ENCODE measurements at regions not wholly inside any gene's neighbourhood (a gene's known extent, or its start where the extent isn't known, plus 50 kb on each side); places are given as distances from the start of the nearest gene placed in this dataset.

DNA sequence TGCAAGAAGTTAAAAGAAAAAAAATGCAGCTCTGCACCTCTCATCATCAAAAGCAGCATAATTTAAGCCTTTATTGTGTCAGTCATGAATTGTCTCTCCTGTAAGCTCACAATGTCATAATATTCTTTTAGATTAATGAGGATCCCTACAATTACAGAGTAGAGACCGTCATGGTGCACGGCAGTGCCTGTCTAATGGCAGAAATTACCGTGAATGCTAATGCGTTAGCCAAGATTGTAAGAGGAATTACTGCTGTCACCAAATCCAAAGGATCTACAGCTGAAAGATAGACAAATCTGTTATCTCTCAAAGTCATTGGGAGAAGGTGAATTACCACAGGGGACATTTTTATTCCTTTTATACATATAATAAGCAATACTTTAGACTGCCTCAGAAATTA, 631.6 kb upstream of the NRSN1 start:
- TF ChIP-seq, protein P1, sequence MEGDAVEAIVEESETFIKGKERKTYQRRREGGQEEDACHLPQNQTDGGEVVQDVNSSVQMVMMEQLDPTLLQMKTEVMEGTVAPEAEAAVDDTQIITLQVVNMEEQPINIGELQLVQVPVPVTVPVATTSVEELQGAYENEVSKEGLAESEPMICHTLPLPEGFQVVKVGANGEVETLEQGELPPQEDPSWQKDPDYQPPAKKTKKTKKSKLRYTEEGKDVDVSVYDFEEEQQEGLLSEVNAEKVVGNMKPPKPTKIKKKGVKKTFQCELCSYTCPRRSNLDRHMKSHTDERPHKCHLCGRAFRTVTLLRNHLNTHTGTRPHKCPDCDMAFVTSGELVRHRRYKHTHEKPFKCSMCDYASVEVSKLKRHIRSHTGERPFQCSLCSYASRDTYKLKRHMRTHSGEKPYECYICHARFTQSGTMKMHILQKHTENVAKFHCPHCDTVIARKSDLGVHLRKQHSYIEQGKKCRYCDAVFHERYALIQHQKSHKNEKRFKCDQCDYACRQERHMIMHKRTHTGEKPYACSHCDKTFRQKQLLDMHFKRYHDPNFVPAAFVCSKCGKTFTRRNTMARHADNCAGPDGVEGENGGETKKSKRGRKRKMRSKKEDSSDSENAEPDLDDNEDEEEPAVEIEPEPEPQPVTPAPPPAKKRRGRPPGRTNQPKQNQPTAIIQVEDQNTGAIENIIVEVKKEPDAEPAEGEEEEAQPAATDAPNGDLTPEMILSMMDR (IDR thresholded peaks at IDR 0.05): no peak
- Histone ChIP-seq H3K4me3 (no peak overlapping the region), H3K27me3 (no peaks in the 10 kb centered on the region), H3K36me3 (no peaks in the 10 kb centered on the region), H3K4me1 (no peaks in the 10 kb centered on the region), H3K27ac (no peak overlapping the region), H3K9me3 (peaks cover 0 to 19% of the 10 kb centered on the region in 2 donors)
- no peak for DNase-seq (ENCODE audit: low spot score)

DNA sequence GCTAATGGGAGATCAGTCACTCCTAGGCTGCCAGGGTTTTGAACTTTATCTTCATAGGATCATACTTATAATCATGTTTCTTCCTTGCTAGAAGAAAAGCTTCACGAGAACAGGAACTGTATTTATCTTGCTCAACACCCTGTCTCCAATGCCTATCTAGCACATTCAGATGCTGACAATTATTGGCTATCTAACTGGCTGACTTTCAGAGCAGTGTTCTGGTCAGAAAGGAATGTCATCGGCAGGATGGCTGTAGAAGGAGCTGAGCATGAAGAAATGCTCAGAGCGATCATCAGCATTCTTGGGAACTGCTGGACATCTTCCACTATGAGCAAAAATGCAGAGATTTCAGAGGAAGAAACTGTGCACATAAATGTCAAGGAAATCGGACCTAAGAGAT, 628.0 kb upstream of the NRSN1 start:
- H3K9me3 ChIP-seq: no peaks in the 10 kb centered on the region
- H3K4me1 ChIP-seq: no peaks in the 10 kb centered on the region
- no peak overlapping the region for H3K4me3 ChIP-seq
- no peak for DNase-seq (ENCODE audit: low spot score)
- no peaks in the 10 kb centered on the region for H3K27me3 ChIP-seq
- H3K27ac ChIP-seq: no peak overlapping the region
- TF ChIP-seq, protein P1 (IDR thresholded peaks at IDR 0.05): no peak
- no peaks in the 10 kb centered on the region for H3K36me3 ChIP-seq

DNA sequence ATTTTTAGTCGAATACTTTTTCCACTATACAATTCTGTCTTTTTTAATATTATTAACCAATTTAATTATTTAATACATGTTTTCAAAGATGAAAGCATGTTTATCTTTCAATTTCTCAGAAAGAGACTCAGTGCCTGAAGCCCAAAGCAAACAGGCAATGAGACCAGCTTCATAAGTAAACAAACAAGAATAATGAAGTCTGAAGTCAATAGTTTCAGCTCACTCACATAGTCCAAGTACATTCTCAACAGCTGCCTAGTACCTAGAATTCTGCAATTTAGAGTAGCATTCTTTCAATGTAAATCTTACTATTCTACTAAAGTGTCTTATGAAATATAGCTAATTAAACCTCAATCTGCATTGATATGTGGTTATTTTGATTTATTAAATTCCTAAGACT, 626.5 kb upstream of the NRSN1 start:
- Histone ChIP-seq H3K27ac (no peak overlapping the region), H3K36me3 (no peaks in the 10 kb centered on the region), H3K27me3 (no peaks in the 10 kb centered on the region), H3K4me3 (no peak overlapping the region), H3K9me3 (no peaks in the 10 kb centered on the region), H3K4me1 (no peaks in the 10 kb centered on the region)
- TF ChIP-seq, protein P1 (IDR thresholded peaks at IDR 0.05): no peak
- DNase-seq (ENCODE audit: low spot score): no peak

DNA sequence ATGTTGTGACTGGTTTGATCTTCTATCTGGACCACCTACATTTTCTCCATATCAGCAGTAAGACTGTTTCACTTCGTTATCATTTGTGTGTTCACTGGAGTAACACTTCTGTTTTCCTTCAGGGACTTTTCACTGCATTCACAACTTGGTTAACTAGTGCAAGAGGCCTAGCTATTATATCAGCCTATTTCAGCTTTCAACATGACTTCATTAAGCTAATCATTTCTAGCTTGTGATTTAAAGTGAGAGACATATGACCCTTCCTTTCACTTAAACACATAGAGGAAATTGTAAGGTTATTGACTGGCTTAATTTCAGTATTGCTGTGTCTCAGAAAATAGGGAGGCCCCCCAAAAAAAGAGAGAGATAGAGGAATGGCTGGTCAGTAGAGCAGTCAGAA, 622.8 kb upstream of the NRSN1 start:
- Histone ChIP-seq H3K27ac (no peak overlapping the region), H3K4me3 (no peak overlapping the region), H3K36me3 (no peaks in the 10 kb centered on the region), H3K4me1 (no peaks in the 10 kb centered on the region), H3K27me3 (no peaks in the 10 kb centered on the region), H3K9me3 (no peaks in the 10 kb centered on the region)
- TF ChIP-seq, protein P1 (IDR thresholded peaks at IDR 0.05): no peak
- DNase-seq (ENCODE audit: low spot score): no peak

DNA sequence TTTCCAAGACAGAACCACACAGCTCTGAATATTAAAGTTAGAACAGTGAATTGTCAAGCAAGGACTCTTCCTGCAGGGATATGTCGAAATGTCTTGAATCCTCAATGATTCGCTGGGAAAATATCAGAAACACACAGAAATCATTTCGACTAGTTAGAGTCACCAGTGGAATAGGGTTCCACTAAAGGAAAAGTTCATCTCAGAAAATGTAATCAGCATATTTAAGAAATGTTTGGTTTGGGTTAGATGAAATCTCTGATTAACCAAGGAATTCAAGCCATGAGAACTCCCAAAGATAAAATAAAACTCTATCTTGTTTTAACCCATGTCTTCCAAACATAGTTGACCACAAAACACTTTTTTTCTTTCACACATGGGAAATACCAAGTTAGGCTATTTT, 621.0 kb upstream of the NRSN1 start:
- TF ChIP-seq, protein P1 (IDR thresholded peaks at IDR 0.05): no peak
- DNase-seq (ENCODE audit: low spot score): no peak
- no peak overlapping the region for H3K27ac ChIP-seq
- H3K27me3 ChIP-seq: no peaks in the 10 kb centered on the region
- H3K4me3 ChIP-seq: no peak overlapping the region
- no peaks in the 10 kb centered on the region for H3K9me3 ChIP-seq
- no peaks in the 10 kb centered on the region for H3K4me1 ChIP-seq
- H3K36me3 ChIP-seq: no peaks in the 10 kb centered on the region

DNA sequence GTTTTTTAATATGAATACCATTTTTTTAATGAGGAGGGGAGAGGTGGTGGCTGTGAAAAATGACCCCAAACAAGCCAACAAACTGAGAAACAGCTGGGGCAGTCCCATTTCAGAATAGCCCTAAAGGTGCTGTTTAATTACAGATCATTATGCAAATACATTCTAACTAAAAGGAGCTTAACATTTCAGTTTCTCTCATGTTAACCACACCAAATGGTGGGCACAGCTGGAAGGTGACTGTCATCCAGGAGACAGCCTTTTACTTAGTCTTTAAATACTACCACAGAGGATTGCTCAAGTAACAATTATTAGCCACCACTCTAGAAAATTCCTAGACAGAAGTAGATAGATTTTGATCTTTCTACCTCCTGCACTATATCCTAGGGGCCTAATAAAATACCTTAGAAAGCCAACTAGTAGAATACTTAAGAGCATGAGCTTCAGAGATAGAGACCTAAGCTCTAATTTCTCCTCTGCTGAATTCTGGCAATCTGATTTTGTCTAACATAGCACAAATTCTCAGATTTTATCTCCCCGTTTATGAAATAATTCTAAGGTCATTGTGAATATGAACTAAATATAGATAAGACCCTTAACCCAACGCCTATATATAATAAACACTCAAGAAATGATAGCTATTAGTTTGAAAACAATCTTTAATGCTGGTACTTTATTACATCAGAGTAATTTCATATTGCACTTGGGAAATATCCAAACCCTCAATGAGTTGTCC, 615.1 kb upstream of the NRSN1 start:
- no peaks in the 10 kb centered on the region for H3K27me3 ChIP-seq
- DNase-seq (ENCODE audit: low spot score): no peak
- TF ChIP-seq, protein P1 (IDR thresholded peaks at IDR 0.05): no peak
- H3K27ac ChIP-seq: no peak overlapping the region
- no peaks in the 10 kb centered on the region for H3K36me3 ChIP-seq
- no peak overlapping the region for H3K4me3 ChIP-seq
- H3K4me1 ChIP-seq: no peaks in the 10 kb centered on the region
- no peaks in the 10 kb centered on the region for H3K9me3 ChIP-seq

Measured in right atrium auricular region (tissue), 2 donors.